ENCODE measurements at regions not wholly inside any gene's neighbourhood (a gene's known extent, or its start where the extent isn't known, plus 50 kb on each side); places are given as distances from the start of the nearest gene placed in this dataset.

- no peak for FAIRE-seq
- TF ChIP-seq EP300 (IDR thresholded peaks at IDR 0.05) (no peak), ZNF302 (CRISPR knock-in tag; IDR thresholded peaks at IDR 0.05) (no peak), POLR2A (IDR thresholded peaks at IDR 0.05; ENCODE audit: low read length) (no peak), NPAS2 (CRISPR knock-in tag; IDR thresholded peaks at IDR 0.05; ENCODE audit: borderline replicate concordance) (no peak)
- Histone ChIP-seq H3K4me3 (no peak overlapping the region), H3K4me1 (no peaks in the 10 kb centered on the region), H3K4me2 (no peak overlapping the region), H3K27ac (no peak overlapping the region), H3K9me3 (no peaks in the 10 kb centered on the region)
- DNase-seq (ENCODE audit: low read depth in 1 of 2, low spot score in 1 of 2): no peak
- WGBS (ENCODE audit: missing lambda C conversion rate): 60% methylated on average over 1 of the region's 1 CpG
- ChIA-PET CTCF (interaction anchor here (1.3 kb wide), 1 partner anchor 15 kb away, joined by 4 read pairs; no protein-coding TSS in a partner anchor), POLR2A (no interaction called here)
- ATAC-seq: no peak
These were observed 274.2 kb upstream of the E2F7 start for GRCh38 chr12:77339610-77340009.

- no peak for FAIRE-seq
These were observed 272.0 kb upstream of the E2F7 start for GRCh38 chr12:77337362-77337761.

GRCh38 chr12:77334806-77335205 is 269.4 kb upstream of the E2F7 start:
- Histone ChIP-seq H3K4me1 (no peaks in the 10 kb centered on the region), H3K4me3 (no peak overlapping the region), H3K27ac (no peak overlapping the region), H3K4me2 (no peak overlapping the region), H3K9me3 (no peaks in the 10 kb centered on the region)
- 7% methylated on average over 2 of the region's 2 CpGs for WGBS (ENCODE audit: missing lambda C conversion rate)
- TF ChIP-seq HOXA7 (CRISPR knock-in tag; IDR thresholded peaks at IDR 0.05) (no peak), ATOH8 (CRISPR knock-in tag; IDR thresholded peaks at IDR 0.05; ENCODE audit: low read depth) (no peak), BCL3 (IDR thresholded peaks at IDR 0.05) (no peak), JUN (IDR thresholded peaks at IDR 0.05) (no peak), HOXB5 (CRISPR knock-in tag; IDR thresholded peaks at IDR 0.05) (no peak), CBX2 (IDR thresholded peaks at IDR 0.05; ENCODE audit: borderline replicate concordance, low read depth) (no peak), POLR2A (IDR thresholded peaks at IDR 0.05; ENCODE audit: low read length) (no peak), NPAS2 (CRISPR knock-in tag; IDR thresholded peaks at IDR 0.05; ENCODE audit: borderline replicate concordance) (no peak), USF2 (IDR thresholded peaks at IDR 0.05) (no peak), MAFK (IDR thresholded peaks at IDR 0.05; ENCODE audit: partially characterized antibody) (no peak), FOSB (CRISPR knock-in tag; IDR thresholded peaks at IDR 0.05) (no peak), HOXB13 (CRISPR knock-in tag; IDR thresholded peaks at IDR 0.05; ENCODE audit: low read depth) (no peak), FOSL2 (IDR thresholded peaks at IDR 0.05) (no peak), FOSL2 (CRISPR knock-in tag; IDR thresholded peaks at IDR 0.05) (no peak), GATA3 (IDR thresholded peaks at IDR 0.05; ENCODE audit: borderline replicate concordance) (no peak), HDAC2 (IDR thresholded peaks at IDR 0.05) (no peak), JUNB (IDR thresholded peaks at IDR 0.05) (no peak), MYC (IDR thresholded peaks at IDR 0.05; ENCODE audit: borderline replicate concordance, low read length) (no peak), RNF2 (IDR thresholded peaks at IDR 0.05; ENCODE audit: borderline replicate concordance, low read depth) (no peak), PHF8 (IDR thresholded peaks at IDR 0.05; ENCODE audit: borderline replicate concordance, low read depth) (no peak)
- ChIA-PET CTCF (interaction anchor here (0.9 kb wide), 1 partner anchor 20 kb away, joined by 3 read pairs; no protein-coding TSS in a partner anchor), POLR2A (no interaction called here)
- DNase-seq (ENCODE audit: low read depth in 1 of 2, low spot score in 1 of 2) (no peak), FAIRE-seq (no peak), ATAC-seq (no peak)

More at GRCh38 chr12:77337362-77337761, 272.0 kb upstream of the E2F7 start:
- Histone ChIP-seq H3K4me1 (no peaks in the 10 kb centered on the region), H3K9me3 (no peaks in the 10 kb centered on the region), H3K4me2 (no peak overlapping the region), H3K27ac (no peak overlapping the region), H3K4me3 (no peak overlapping the region)
- DNase-seq (ENCODE audit: low read depth in 1 of 2, low spot score in 1 of 2): no peak
- WGBS (ENCODE audit: missing lambda C conversion rate): 19% methylated on average over 5 of the region's 5 CpGs
- TF ChIP-seq HOXB13 (CRISPR knock-in tag; IDR thresholded peaks at IDR 0.05; ENCODE audit: low read depth) (no peak), RARB (CRISPR knock-in tag; IDR thresholded peaks at IDR 0.05) (no peak), HOXA7 (CRISPR knock-in tag; IDR thresholded peaks at IDR 0.05) (no peak), JUNB (IDR thresholded peaks at IDR 0.05) (no peak)
- no peak for ATAC-seq
- CTCF ChIA-PET: no interaction called here
- POLR2A ChIA-PET: no interaction called here

All from A549 (cell line).